Activated naive CD8-positive, alpha-beta T cell (primary cell): ENCODE measurements at regions not wholly inside any gene's neighbourhood (a gene's known extent, or its start where the extent isn't known, plus 50 kb on each side); places are given as distances from the start of the nearest gene placed in this dataset.

Experiments
- H3K27ac Mint-ChIP-seq: one replicate; pipeline ENCODE4 v1.8.0; 2021; ENCODE audit warnings: mixed read lengths
- H3K27me3 Mint-ChIP-seq: one replicate; pipeline ENCODE4 v1.8.0; 2021; ENCODE audit warnings: mixed read lengths
- H3K36me3 Mint-ChIP-seq: one replicate; pipeline ENCODE4 v1.8.0; 2021; ENCODE audit warnings: mixed read lengths
- H3K4me1 Mint-ChIP-seq: one replicate; pipeline ENCODE4 v1.8.0; 2021; ENCODE audit warnings: low read depth, mixed read lengths
- H3K4me3 Mint-ChIP-seq: one replicate; pipeline ENCODE4 v1.8.0; 2021; ENCODE audit warnings: mild to moderate bottlenecking, mixed read lengths
- H3K9me3 Mint-ChIP-seq: one replicate; pipeline ENCODE4 v1.8.0; 2021; ENCODE audit warnings: low read depth, mixed read lengths

- Mint-ChIP-seq H3K27ac (no peak overlapping the region), H3K27me3 (no peaks in the 10 kb centered on the region), H3K4me1 (no peaks in the 10 kb centered on the region), H3K36me3 (no peaks in the 10 kb centered on the region), H3K4me3 (no peak overlapping the region), H3K9me3 (peaks cover 8% of the 10 kb centered on the region)
These were observed 353.4 kb upstream of the GRIA1 start for GRCh38 chr5:153136910-153137614.

- Mint-ChIP-seq H3K27ac (no peak overlapping the region), H3K36me3 (no peaks in the 10 kb centered on the region), H3K4me3 (no peak overlapping the region), H3K4me1 (no peaks in the 10 kb centered on the region), H3K27me3 (no peaks in the 10 kb centered on the region), H3K9me3 (peaks cover 32% of the 10 kb centered on the region)
These were observed 342.4 kb upstream of the GRIA1 start for GRCh38 chr5:153147891-153148623.

GRCh38 chr5:153148624-153148976, 341.9 kb upstream of the GRIA1 start:
- Mint-ChIP-seq H3K9me3 (peaks cover 31% of the 10 kb centered on the region), H3K36me3 (no peaks in the 10 kb centered on the region), H3K27me3 (no peaks in the 10 kb centered on the region), H3K4me1 (no peaks in the 10 kb centered on the region), H3K27ac (no peak overlapping the region), H3K4me3 (no peak overlapping the region)

DNA sequence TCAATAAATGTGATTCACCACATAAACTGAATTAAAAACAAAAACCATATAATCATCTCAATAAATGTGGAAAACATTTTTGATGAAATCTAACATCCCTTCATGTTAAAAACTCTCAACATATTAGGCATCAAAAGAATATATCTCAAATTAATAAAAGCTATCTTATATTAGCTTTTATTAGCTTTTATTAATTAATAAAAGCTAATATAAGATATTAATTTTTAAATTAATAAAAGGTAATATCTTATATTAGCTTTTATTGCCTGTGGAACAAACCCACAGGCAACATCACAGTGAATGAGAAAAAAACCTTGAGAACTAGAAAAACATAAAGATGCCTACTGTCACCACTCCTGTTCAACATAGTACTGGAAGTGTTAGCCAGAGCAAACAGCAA, 338.9 kb upstream of the GRIA1 start:
- no peaks in the 10 kb centered on the region for H3K36me3 Mint-ChIP-seq
- H3K27ac Mint-ChIP-seq: no peak overlapping the region
- H3K27me3 Mint-ChIP-seq: no peaks in the 10 kb centered on the region
- peaks cover 13% of the 10 kb centered on the region for H3K9me3 Mint-ChIP-seq
- no peak overlapping the region for H3K4me3 Mint-ChIP-seq
- no peaks in the 10 kb centered on the region for H3K4me1 Mint-ChIP-seq

DNA sequence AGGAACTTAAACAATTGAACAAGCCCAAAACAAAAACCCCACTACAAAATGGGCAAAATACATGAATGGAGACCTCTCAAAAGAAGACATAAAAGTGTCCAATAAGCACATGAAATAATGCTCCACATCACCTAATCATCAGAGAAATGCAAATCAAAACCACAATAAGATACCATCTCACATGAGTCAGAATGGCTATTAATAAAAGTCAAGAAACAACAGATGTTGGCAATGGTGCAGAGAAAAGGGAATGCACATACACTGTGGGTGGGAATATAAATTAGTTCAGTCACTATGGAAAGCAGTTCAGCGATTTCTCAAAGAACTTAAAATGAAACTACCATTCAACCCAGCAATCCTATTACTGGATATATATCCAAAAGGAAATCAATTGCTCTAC, 337.4 kb upstream of the GRIA1 start:
- H3K4me3 Mint-ChIP-seq: no peak overlapping the region
- no peaks in the 10 kb centered on the region for H3K4me1 Mint-ChIP-seq
- H3K27me3 Mint-ChIP-seq: no peaks in the 10 kb centered on the region
- H3K9me3 Mint-ChIP-seq: peaks cover 13% of the 10 kb centered on the region
- no peaks in the 10 kb centered on the region for H3K36me3 Mint-ChIP-seq
- no peak overlapping the region for H3K27ac Mint-ChIP-seq

DNA sequence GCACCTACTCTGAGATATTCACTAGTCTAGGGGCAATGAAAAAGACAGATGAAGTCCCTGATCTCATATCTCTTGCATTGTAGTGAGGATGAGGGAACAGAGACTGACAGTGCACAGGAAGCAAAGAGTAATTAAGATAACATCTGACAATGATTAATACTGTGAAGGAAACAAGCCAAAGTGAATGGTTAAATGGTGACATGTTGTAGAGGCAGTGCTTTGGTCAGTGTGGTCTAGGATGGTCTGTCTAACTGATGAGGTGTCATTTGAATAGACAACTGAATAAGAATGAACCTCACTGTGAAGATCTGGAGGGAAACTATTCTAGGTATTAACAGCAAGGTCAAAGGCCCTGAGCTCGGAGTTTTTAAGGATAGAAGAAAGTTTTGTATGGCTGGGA, 333.3 kb upstream of the GRIA1 start:
- Mint-ChIP-seq H3K27me3 (no peaks in the 10 kb centered on the region), H3K36me3 (no peaks in the 10 kb centered on the region), H3K4me3 (no peak overlapping the region), H3K27ac (no peak overlapping the region), H3K4me1 (no peaks in the 10 kb centered on the region), H3K9me3 (no peaks in the 10 kb centered on the region)

DNA sequence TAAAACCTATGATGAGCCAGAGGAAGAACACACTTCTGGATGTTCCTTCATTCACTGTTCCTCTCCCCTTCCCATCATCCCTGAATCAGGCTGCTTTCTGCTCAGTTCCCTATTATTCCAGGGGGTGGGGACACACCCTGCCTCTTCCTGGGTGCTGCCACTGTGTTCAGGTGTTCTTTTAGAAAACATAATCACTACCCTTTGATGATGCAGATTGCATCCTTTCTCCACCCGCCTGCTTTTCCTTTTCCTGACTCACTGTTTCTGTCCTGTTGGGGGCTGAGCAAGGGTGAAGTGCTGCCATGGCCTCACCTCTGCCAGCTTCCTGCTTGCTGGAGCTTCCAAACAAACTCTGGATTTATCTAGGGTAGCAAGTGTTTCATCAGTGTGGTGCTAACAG, 331.9 kb upstream of the GRIA1 start:
- H3K27ac Mint-ChIP-seq: no peak overlapping the region
- no peaks in the 10 kb centered on the region for H3K36me3 Mint-ChIP-seq
- H3K4me3 Mint-ChIP-seq: no peak overlapping the region
- no peaks in the 10 kb centered on the region for H3K27me3 Mint-ChIP-seq
- H3K4me1 Mint-ChIP-seq: no peaks in the 10 kb centered on the region
- H3K9me3 Mint-ChIP-seq: no peaks in the 10 kb centered on the region

DNA sequence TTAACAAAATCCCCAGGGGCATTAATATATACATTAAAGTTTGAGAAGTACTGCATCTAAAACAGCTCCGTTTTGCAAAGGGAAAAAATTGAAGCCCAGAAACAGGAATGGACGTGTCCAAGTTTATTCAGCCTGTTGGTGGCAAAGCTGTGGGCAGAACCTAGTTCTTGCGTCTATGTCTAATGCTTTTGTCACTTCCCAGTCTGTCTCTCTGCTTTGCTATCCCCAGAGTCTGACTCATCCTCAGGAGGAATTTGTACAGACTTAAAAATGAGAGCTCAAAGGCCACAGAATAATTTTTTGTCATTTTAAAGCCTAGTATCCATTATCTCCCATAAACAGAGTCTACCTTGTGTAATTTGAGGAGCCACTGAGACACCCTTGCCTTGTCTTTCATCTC, 330.9 kb upstream of the GRIA1 start:
- Mint-ChIP-seq H3K9me3 (no peaks in the 10 kb centered on the region), H3K36me3 (no peaks in the 10 kb centered on the region), H3K27ac (no peak overlapping the region), H3K4me3 (no peak overlapping the region), H3K4me1 (no peaks in the 10 kb centered on the region), H3K27me3 (no peaks in the 10 kb centered on the region)

- no peak overlapping the region for H3K4me3 Mint-ChIP-seq
- H3K27me3 Mint-ChIP-seq: no peaks in the 10 kb centered on the region
- H3K27ac Mint-ChIP-seq: no peak overlapping the region
- no peaks in the 10 kb centered on the region for H3K4me1 Mint-ChIP-seq
- peaks cover 22% of the 10 kb centered on the region for H3K9me3 Mint-ChIP-seq
- H3K36me3 Mint-ChIP-seq: no peaks in the 10 kb centered on the region
These were observed 322.2 kb upstream of the GRIA1 start for GRCh38 chr5:153168241-153168640.

GRCh38 chr5:153187503-153187902, 303.0 kb upstream of the GRIA1 start:
- Mint-ChIP-seq H3K9me3 (peaks cover 18% of the 10 kb centered on the region), H3K27ac (no peak overlapping the region), H3K27me3 (no peaks in the 10 kb centered on the region), H3K36me3 (no peaks in the 10 kb centered on the region), H3K4me3 (no peak overlapping the region), H3K4me1 (no peaks in the 10 kb centered on the region)

DNA sequence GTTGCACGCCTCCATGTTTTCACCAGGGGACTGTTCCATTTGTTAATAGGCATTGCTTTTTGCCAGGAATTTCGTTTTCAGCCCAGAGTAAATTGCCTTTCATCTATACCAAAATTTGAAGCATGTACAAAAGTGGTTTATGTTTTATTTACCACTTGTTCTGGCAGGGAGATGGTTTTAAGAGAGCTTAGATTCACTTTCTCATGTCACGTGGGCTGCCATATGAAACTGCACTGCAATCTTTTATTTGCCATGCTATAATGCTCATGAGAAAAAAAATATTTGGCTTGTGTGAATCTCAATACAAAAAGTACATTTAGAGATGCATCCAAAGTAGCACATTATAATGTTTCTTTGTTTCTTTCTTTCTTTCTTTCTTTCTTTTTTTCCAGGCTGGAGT, 284.1 kb upstream of the GRIA1 start:
- H3K36me3 Mint-ChIP-seq: no peaks in the 10 kb centered on the region
- no peaks in the 10 kb centered on the region for H3K4me1 Mint-ChIP-seq
- peaks cover 4% of the 10 kb centered on the region for H3K9me3 Mint-ChIP-seq
- H3K27me3 Mint-ChIP-seq: no peaks in the 10 kb centered on the region
- no peak overlapping the region for H3K4me3 Mint-ChIP-seq
- no peak overlapping the region for H3K27ac Mint-ChIP-seq

GRCh38 chr5:153209016-153209415, 281.5 kb upstream of the GRIA1 start:
- no peaks in the 10 kb centered on the region for H3K4me1 Mint-ChIP-seq
- no peak overlapping the region for H3K4me3 Mint-ChIP-seq
- H3K27me3 Mint-ChIP-seq: no peaks in the 10 kb centered on the region
- peaks cover 4% of the 10 kb centered on the region for H3K9me3 Mint-ChIP-seq
- H3K36me3 Mint-ChIP-seq: no peaks in the 10 kb centered on the region
- no peak overlapping the region for H3K27ac Mint-ChIP-seq

GRCh38 chr5:153209687-153210086, 280.8 kb upstream of the GRIA1 start:
- Mint-ChIP-seq H3K36me3 (no peaks in the 10 kb centered on the region), H3K4me1 (no peaks in the 10 kb centered on the region), H3K4me3 (no peak overlapping the region), H3K9me3 (no peaks in the 10 kb centered on the region), H3K27ac (no peak overlapping the region), H3K27me3 (no peaks in the 10 kb centered on the region)

DNA sequence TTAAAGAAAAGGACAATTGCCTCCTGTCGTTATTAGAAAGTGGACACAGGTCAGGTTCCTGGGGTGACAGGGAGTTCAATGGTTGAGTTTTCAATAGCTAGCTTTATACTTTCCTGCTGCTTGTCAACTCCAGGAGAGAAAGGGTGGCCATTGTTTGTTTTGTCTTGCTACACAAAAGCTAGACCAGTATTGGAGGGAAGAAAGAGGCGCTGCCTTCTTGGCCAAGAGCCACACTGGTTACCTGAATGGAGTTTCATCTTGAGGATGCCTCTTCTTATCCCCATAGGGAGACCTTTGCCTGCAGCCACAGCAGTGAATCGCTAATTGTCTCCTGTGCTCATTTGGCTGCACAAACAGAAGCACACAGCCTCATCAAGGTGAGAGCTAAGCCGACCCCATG, 279.4 kb upstream of the GRIA1 start:
- H3K4me1 Mint-ChIP-seq: no peaks in the 10 kb centered on the region
- no peaks in the 10 kb centered on the region for H3K36me3 Mint-ChIP-seq
- H3K9me3 Mint-ChIP-seq: peaks cover 6% of the 10 kb centered on the region
- no peak overlapping the region for H3K27ac Mint-ChIP-seq
- H3K4me3 Mint-ChIP-seq: no peak overlapping the region
- H3K27me3 Mint-ChIP-seq: no peaks in the 10 kb centered on the region

DNA sequence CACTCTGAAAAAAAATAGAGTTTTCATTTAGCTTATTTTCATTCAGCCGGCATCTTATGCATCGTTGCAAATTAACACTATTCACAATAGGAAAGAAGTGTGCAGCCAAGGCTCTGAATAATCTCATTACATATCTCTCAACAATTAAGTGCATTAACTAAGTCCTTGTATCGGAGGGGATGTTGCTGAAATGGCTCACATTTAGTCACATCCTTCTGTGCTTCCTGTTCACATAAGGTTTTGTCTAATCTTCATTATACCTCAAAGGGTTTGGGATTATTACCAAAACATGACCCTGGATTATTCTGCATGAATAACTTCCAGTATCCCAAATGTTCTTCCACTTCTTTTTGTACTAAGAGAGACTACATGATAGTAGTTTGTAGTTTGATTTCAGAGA, 278.0 kb upstream of the GRIA1 start:
- Mint-ChIP-seq H3K9me3 (peaks cover 8% of the 10 kb centered on the region), H3K36me3 (no peaks in the 10 kb centered on the region), H3K27me3 (no peaks in the 10 kb centered on the region), H3K4me1 (no peaks in the 10 kb centered on the region), H3K4me3 (no peak overlapping the region), H3K27ac (no peak overlapping the region)

DNA sequence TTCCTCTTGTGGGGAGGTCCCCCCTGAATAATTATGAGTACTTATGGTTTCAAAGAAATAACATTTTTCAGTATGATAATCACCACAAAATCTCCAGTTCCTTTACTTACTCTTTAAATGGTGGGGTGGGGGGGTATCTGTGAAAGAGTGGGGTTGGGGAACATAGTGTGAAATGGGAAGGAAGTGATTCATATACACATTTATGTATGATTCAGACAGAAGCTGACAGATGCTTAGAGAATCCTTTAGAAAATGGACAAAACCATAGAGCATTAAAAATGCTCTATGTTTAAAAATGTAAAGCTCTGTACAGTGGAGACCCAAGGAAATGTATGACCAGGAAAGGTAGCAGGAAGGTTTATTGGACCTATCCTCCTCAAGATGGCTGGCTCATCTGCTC, 267.5 kb upstream of the GRIA1 start:
- peaks cover 5% of the 10 kb centered on the region for H3K9me3 Mint-ChIP-seq
- H3K27me3 Mint-ChIP-seq: no peaks in the 10 kb centered on the region
- H3K27ac Mint-ChIP-seq: no peak overlapping the region
- no peaks in the 10 kb centered on the region for H3K36me3 Mint-ChIP-seq
- H3K4me3 Mint-ChIP-seq: no peak overlapping the region
- no peaks in the 10 kb centered on the region for H3K4me1 Mint-ChIP-seq
